Caco-2 (cell line): ENCODE measurements at regions not wholly inside any gene's neighbourhood (a gene's known extent, or its start where the extent isn't known, plus 50 kb on each side); places are given as distances from the start of the nearest gene placed in this dataset.

ENCODE experiments used
- BruUV-seq: library from RNA; stranded (reverse); fragments of 400-500 nt; replicated peaks from 2 replicates; lab custom pipeline; 2021; lab: Mats Ljungman, UMichigan
- CTCF ChIA-PET: fragments of 300-600 bp; sonication (Branson Sonifier 250); formaldehyde crosslinking; loops from one replicate; lab custom pipeline; 2022; ENCODE audit warnings: antibody characterized with exemption; lab: Charles Lee
- POLR2A ChIA-PET: fragments of 300-600 bp; sonication (Branson Sonifier 250); formaldehyde crosslinking; loops from one replicate; lab custom pipeline; 2022; ENCODE audit warnings: antibody characterized with exemption; lab: Charles Lee
- DNase-seq, 2 experiments: peaks; one replicate each; pipeline versions ENCODE4 v3.0.0 to v3.0.0-alpha.2; 2020 to 2022
- H3K27me3 ChIP-seq: replicated peaks from 2 replicates; pipeline ENCODE4 v1.6.0; 2011; ENCODE audit warnings: low read length; ENCODE audit not compliant: control insufficient read depth, insufficient read depth
- H3K36me3 ChIP-seq: 2 replicates; pipeline ENCODE4 v1.5.1; 2011; ENCODE audit warnings: low read length; ENCODE audit not compliant: control insufficient read depth, insufficient read depth
- H3K4me1 ChIP-seq: fragments of 250-450 bp; sonication (Bioruptor Pico); 2 replicates; pipeline ENCODE4 v1.5.1; 2020; ENCODE audit warnings: mild to moderate bottlenecking
- H3K4me3 ChIP-seq: 2 replicates; pipeline ENCODE4 v1.5.1; 2011; ENCODE audit warnings: low read depth, mild to moderate bottlenecking, control low read depth, low read length
- H3K9me3 ChIP-seq: fragments of 250-450 bp; sonication (Bioruptor Pico); 2 replicates; pipeline ENCODE4 v1.5.1; 2020; ENCODE audit warnings: mild to moderate bottlenecking, moderate library complexity
- H3K27ac Mint-ChIP-seq: one replicate; pipeline ENCODE4 v1.8.0; 2022; ENCODE audit warnings: mixed read lengths; ENCODE audit not compliant: unreplicated experiment
- H3K27me3 Mint-ChIP-seq: one replicate; pipeline ENCODE4 v1.8.0; 2022; ENCODE audit warnings: mixed read lengths; ENCODE audit not compliant: insufficient read depth, unreplicated experiment
- H3K36me3 Mint-ChIP-seq: one replicate; pipeline ENCODE4 v1.8.0; 2022; ENCODE audit warnings: mild to moderate bottlenecking, mixed read lengths; ENCODE audit not compliant: insufficient read depth, unreplicated experiment
- H3K4me1 Mint-ChIP-seq: one replicate; pipeline ENCODE4 v1.8.0; 2022; ENCODE audit warnings: low read depth, mixed read lengths; ENCODE audit not compliant: unreplicated experiment
- H3K4me3 Mint-ChIP-seq: one replicate; pipeline ENCODE4 v1.8.0; 2022; ENCODE audit warnings: mild to moderate bottlenecking, moderate library complexity, mixed read lengths; ENCODE audit not compliant: unreplicated experiment
- H3K9me3 Mint-ChIP-seq: one replicate; pipeline ENCODE4 v1.8.0; 2022; ENCODE audit warnings: mixed read lengths; ENCODE audit not compliant: unreplicated experiment
- CTCF ChIP-seq, 2 experiments: fragments of 200-600 bp in 1 of 2; IDR thresholded peaks; 1 replicate in 1 of 2; 2 replicates in 1 of 2; pipeline versions ENCODE4 v1.5.1 to v1.8.0; 2011 to 2022; ENCODE audit warnings: antibody characterized with exemption in 1 of 2, control low read depth in 1 of 2, inconsistent platforms in 1 of 2, low read depth in 1 of 2, low read length in 1 of 2, mild to moderate bottlenecking in 1 of 2, moderate library complexity in 1 of 2; ENCODE audit not compliant: insufficient read depth in 1 of 2, severe bottlenecking in 1 of 2, unreplicated experiment in 1 of 2
- intact Hi-C: fragments of 100-400 bp; cut with micrococcal nuclease; formaldehyde crosslinking; loops from one replicate; pipeline ENCODE4 v1.10.0; 2022; ENCODE audit not compliant: unreplicated experiment

- H3K4me1 ChIP-seq = no peaks in the 10 kb centered on the region
- H3K36me3 Mint-ChIP-seq = no peaks in the 10 kb centered on the region
- H3K4me3 ChIP-seq = no peak overlapping the region
- BruUV-seq = no TSS peak
- POLR2A ChIA-PET = no interaction called here
- peaks cover 13% of the 10 kb centered on the region for H3K27me3 Mint-ChIP-seq
- no peaks in the 10 kb centered on the region for H3K4me1 Mint-ChIP-seq
- H3K27ac Mint-ChIP-seq = no peak overlapping the region
- TF ChIP-seq CTCF (IDR thresholded peaks at IDR 0.05; ENCODE audit: insufficient read depth in 1 of 2, low read depth in 1 of 2, low read length in 1 of 2, severe bottlenecking in 1 of 2, unreplicated experiment in 1 of 2) = no peak
- no peaks in the 10 kb centered on the region for H3K27me3 ChIP-seq
- intact Hi-C loops = no loop called here
- no peak overlapping the region for H3K4me3 Mint-ChIP-seq
- CTCF ChIA-PET = no interaction called here
- H3K9me3 Mint-ChIP-seq = no peaks in the 10 kb centered on the region
- H3K9me3 ChIP-seq = no peaks in the 10 kb centered on the region
- no peak for DNase-seq
- no peaks in the 10 kb centered on the region for H3K36me3 ChIP-seq
Observed at GRCh38 chr4:103928370-103928769, 208.6 kb upstream of the TACR3 start.

- BruUV-seq = no TSS peak
- Mint-ChIP-seq H3K27me3 (peaks cover 13% of the 10 kb centered on the region), H3K27ac (no peak overlapping the region), H3K4me1 (no peaks in the 10 kb centered on the region), H3K9me3 (no peaks in the 10 kb centered on the region), H3K36me3 (no peaks in the 10 kb centered on the region), H3K4me3 (no peak overlapping the region)
- ChIA-PET POLR2A (no interaction called here), CTCF (no interaction called here)
- H3K4me3 ChIP-seq = no peak overlapping the region
- no peaks in the 10 kb centered on the region for H3K4me1 ChIP-seq
- DNase-seq = no peak
- H3K27me3 ChIP-seq = no peaks in the 10 kb centered on the region
- no peaks in the 10 kb centered on the region for H3K36me3 ChIP-seq
- no peaks in the 10 kb centered on the region for H3K9me3 ChIP-seq
- TF ChIP-seq CTCF (IDR thresholded peaks at IDR 0.05; ENCODE audit: insufficient read depth in 1 of 2, low read depth in 1 of 2, low read length in 1 of 2, severe bottlenecking in 1 of 2, unreplicated experiment in 1 of 2) = no peak
- intact Hi-C loops = no loop called here
Observed at GRCh38 chr4:103923551-103923950, 203.8 kb upstream of the TACR3 start.

GRCh38 chr4:103918214-103918613 is 198.4 kb upstream of the TACR3 start:
- no peaks in the 10 kb centered on the region for H3K27me3 ChIP-seq
- no peak for DNase-seq
- no peaks in the 10 kb centered on the region for H3K9me3 Mint-ChIP-seq
- BruUV-seq = no TSS peak
- H3K4me1 ChIP-seq = no peaks in the 10 kb centered on the region
- no peak overlapping the region for H3K4me3 ChIP-seq
- no peaks in the 10 kb centered on the region for H3K36me3 ChIP-seq
- no peak for TF ChIP-seq CTCF (IDR thresholded peaks at IDR 0.05; ENCODE audit: insufficient read depth in 1 of 2, low read depth in 1 of 2, low read length in 1 of 2, severe bottlenecking in 1 of 2, unreplicated experiment in 1 of 2)
- H3K4me1 Mint-ChIP-seq = no peaks in the 10 kb centered on the region
- H3K4me3 Mint-ChIP-seq = no peak overlapping the region
- no peak overlapping the region for H3K27ac Mint-ChIP-seq
- no peaks in the 10 kb centered on the region for H3K36me3 Mint-ChIP-seq
- H3K27me3 Mint-ChIP-seq = no peaks in the 10 kb centered on the region
- H3K9me3 ChIP-seq = no peaks in the 10 kb centered on the region
- intact Hi-C loops = no loop called here
- ChIA-PET POLR2A (no interaction called here), CTCF (no interaction called here)
